ENCODE measurements at regions not wholly inside any gene's neighbourhood (a gene's known extent, or its start where the extent isn't known, plus 50 kb on each side); places are given as distances from the start of the nearest gene placed in this dataset.

DNA sequence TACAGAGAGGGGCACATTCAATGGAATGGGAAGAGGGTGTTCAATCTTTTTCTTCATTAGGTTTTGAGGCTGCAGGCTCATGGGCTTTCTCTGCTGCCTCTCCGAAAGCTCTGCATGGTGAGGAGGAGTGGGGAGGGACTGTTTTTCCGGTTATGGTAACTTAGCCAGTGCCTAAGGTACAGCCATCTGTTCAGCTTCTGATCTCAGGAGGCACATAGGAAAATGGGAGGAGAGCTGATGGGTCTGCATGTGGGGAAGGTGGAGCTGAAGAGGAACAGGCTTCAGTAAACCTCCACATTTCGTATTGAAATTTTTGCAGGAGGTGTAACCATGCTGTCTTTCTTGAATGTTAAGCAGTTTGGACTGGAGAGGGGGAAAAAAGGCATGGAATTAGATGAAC lies 1020.4 kb upstream of the WWC1 start:
- TF ChIP-seq NR3C1 (CRISPR knock-in tag; conservative IDR thresholded peaks at IDR 0.05; ENCODE audit: low read depth) = no peak
- no peak for TF ChIP-seq E2F1 (CRISPR knock-in tag; IDR thresholded peaks at IDR 0.05)
- TF ChIP-seq, protein P1, sequence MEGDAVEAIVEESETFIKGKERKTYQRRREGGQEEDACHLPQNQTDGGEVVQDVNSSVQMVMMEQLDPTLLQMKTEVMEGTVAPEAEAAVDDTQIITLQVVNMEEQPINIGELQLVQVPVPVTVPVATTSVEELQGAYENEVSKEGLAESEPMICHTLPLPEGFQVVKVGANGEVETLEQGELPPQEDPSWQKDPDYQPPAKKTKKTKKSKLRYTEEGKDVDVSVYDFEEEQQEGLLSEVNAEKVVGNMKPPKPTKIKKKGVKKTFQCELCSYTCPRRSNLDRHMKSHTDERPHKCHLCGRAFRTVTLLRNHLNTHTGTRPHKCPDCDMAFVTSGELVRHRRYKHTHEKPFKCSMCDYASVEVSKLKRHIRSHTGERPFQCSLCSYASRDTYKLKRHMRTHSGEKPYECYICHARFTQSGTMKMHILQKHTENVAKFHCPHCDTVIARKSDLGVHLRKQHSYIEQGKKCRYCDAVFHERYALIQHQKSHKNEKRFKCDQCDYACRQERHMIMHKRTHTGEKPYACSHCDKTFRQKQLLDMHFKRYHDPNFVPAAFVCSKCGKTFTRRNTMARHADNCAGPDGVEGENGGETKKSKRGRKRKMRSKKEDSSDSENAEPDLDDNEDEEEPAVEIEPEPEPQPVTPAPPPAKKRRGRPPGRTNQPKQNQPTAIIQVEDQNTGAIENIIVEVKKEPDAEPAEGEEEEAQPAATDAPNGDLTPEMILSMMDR (IDR thresholded peaks at IDR 0.05) = no peak
- TF ChIP-seq SP1 (CRISPR knock-in tag; conservative IDR thresholded peaks at IDR 0.05) = no peak
- TF ChIP-seq, protein P2, sequence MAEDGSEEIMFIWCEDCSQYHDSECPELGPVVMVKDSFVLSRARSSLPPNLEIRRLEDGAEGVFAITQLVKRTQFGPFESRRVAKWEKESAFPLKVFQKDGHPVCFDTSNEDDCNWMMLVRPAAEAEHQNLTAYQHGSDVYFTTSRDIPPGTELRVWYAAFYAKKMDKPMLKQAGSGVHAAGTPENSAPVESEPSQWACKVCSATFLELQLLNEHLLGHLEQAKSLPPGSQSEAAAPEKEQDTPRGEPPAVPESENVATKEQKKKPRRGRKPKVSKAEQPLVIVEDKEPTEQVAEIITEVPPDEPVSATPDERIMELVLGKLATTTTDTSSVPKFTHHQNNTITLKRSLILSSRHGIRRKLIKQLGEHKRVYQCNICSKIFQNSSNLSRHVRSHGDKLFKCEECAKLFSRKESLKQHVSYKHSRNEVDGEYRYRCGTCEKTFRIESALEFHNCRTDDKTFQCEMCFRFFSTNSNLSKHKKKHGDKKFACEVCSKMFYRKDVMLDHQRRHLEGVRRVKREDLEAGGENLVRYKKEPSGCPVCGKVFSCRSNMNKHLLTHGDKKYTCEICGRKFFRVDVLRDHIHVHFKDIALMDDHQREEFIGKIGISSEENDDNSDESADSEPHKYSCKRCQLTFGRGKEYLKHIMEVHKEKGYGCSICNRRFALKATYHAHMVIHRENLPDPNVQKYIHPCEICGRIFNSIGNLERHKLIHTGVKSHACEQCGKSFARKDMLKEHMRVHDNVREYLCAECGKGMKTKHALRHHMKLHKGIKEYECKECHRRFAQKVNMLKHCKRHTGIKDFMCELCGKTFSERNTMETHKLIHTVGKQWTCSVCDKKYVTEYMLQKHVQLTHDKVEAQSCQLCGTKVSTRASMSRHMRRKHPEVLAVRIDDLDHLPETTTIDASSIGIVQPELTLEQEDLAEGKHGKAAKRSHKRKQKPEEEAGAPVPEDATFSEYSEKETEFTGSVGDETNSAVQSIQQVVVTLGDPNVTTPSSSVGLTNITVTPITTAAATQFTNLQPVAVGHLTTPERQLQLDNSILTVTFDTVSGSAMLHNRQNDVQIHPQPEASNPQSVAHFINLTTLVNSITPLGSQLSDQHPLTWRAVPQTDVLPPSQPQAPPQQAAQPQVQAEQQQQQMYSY (CRISPR knock-in tag; IDR thresholded peaks at IDR 0.05) = no peak
- TF ChIP-seq ZNF138 (CRISPR knock-in tag; conservative IDR thresholded peaks at IDR 0.05) = no peak
- TF ChIP-seq ATF3 (CRISPR knock-in tag; conservative IDR thresholded peaks at IDR 0.05) = no peak
- no peak for TF ChIP-seq ZNF232 (CRISPR knock-in tag; IDR thresholded peaks at IDR 0.05)
- TF ChIP-seq, protein P3, sequence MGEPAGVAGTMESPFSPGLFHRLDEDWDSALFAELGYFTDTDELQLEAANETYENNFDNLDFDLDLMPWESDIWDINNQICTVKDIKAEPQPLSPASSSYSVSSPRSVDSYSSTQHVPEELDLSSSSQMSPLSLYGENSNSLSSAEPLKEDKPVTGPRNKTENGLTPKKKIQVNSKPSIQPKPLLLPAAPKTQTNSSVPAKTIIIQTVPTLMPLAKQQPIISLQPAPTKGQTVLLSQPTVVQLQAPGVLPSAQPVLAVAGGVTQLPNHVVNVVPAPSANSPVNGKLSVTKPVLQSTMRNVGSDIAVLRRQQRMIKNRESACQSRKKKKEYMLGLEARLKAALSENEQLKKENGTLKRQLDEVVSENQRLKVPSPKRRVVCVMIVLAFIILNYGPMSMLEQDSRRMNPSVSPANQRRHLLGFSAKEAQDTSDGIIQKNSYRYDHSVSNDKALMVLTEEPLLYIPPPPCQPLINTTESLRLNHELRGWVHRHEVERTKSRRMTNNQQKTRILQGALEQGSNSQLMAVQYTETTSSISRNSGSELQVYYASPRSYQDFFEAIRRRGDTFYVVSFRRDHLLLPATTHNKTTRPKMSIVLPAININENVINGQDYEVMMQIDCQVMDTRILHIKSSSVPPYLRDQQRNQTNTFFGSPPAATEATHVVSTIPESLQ (CRISPR knock-in tag; IDR thresholded peaks at IDR 0.05) = no peak
- no peak for TF ChIP-seq ZBTB21 (CRISPR knock-in tag; IDR thresholded peaks at IDR 0.05; ENCODE audit: borderline replicate concordance)
- TF ChIP-seq, protein P4, sequence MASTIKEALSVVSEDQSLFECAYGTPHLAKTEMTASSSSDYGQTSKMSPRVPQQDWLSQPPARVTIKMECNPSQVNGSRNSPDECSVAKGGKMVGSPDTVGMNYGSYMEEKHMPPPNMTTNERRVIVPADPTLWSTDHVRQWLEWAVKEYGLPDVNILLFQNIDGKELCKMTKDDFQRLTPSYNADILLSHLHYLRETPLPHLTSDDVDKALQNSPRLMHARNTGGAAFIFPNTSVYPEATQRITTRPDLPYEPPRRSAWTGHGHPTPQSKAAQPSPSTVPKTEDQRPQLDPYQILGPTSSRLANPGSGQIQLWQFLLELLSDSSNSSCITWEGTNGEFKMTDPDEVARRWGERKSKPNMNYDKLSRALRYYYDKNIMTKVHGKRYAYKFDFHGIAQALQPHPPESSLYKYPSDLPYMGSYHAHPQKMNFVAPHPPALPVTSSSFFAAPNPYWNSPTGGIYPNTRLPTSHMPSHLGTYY (CRISPR knock-in tag; IDR thresholded peaks at IDR 0.05) = no peak
